ENCODE measurements at regions not wholly inside any gene's neighbourhood (a gene's known extent, or its start where the extent isn't known, plus 50 kb on each side); places are given as distances from the start of the nearest gene placed in this dataset.

GRCh38 chr11:95650276-95650675, 139.3 kb downstream of the FAM76B start:
- no peak overlapping the region for H2BK15ac ChIP-seq (ENCODE audit: low read depth, low read length)
- H3K27me3 ChIP-seq (ENCODE audit: control insufficient read depth, insufficient read depth, low read length) = no peaks in the 10 kb centered on the region; the same call in 1 of the 2 replicates
- H2AK5ac ChIP-seq (ENCODE audit: low read depth, low read length) = no peak overlapping the region
- no peak overlapping the region for H2AK9ac ChIP-seq (replicated peaks; ENCODE audit: low read depth, low read length, poor library complexity)
- DNase-seq (no peak), ATAC-seq (ENCODE audit: low read depth) (no peak)
- no peak overlapping the region for H3K27ac ChIP-seq (ENCODE audit: insufficient read depth, low read length)
- H3K23ac ChIP-seq (ENCODE audit: low read depth, low read length) = no peak overlapping the region
- H4K8ac ChIP-seq (ENCODE audit: low read depth in 2 of 2, low read length in 2 of 2) = no peak overlapping the region
- H2AFZ ChIP-seq (replicated peaks; ENCODE audit: low read length, poor library complexity) = no peak overlapping the region
- H3K4ac ChIP-seq (ENCODE audit: low read depth, low read length) = no peak overlapping the region
- no peaks in the 10 kb centered on the region for H3K9me1 ChIP-seq (ENCODE audit: insufficient read depth, low read length)
- BruUV-seq (replicated peaks) = no TSS peak
- WGBS, 2 experiments (ENCODE audit: extremely low coverage in 2 of 2, insufficient read length in 1 of 2) = no CpG with 5 or more reads among the region's 1 CpG
- intact Hi-C loops (cut with micrococcal nuclease) = no loop called here
- no peak overlapping the region for H3K4me2 ChIP-seq (ENCODE audit: low read depth, low read length)
- H3K4me1 ChIP-seq (ENCODE audit: control insufficient read depth, insufficient read depth, low read length) = no peaks in the 10 kb centered on the region; the same call in 1 of the 2 replicates
- H3K14ac ChIP-seq (replicated peaks; ENCODE audit: low read depth, low read length) = no peak overlapping the region
- ChIA-PET CTCF (no interaction called here), POLR2A (ENCODE audit: unreplicated experiment) (no interaction called here)
- H3K36me3 ChIP-seq (ENCODE audit: control insufficient read depth, insufficient read depth, low read length) = no peaks in the 10 kb centered on the region
- no peak overlapping the region for H3K4me3 ChIP-seq (ENCODE audit: insufficient read depth, low read depth, low read length)
- no peak for TF ChIP-seq ELK1 (IDR thresholded peaks at IDR 0.05; ENCODE audit: borderline replicate concordance, low read depth, low read length)
- no peak overlapping the region for H3K56ac ChIP-seq (ENCODE audit: extremely low read depth, insufficient read depth, low read length)
- H4K91ac ChIP-seq (ENCODE audit: insufficient read depth, low read depth, low read length) = no peak overlapping the region
- H2BK120ac ChIP-seq (ENCODE audit: low read depth, low read length) = no peak overlapping the region
- H3K18ac ChIP-seq (ENCODE audit: low read depth, low read length) = no peak overlapping the region
- H2BK5ac ChIP-seq (ENCODE audit: low read depth, low read length, poor library complexity, severe bottlenecking) = no peak overlapping the region
- H4K5ac ChIP-seq (ENCODE audit: low read depth, low read length) = no peak overlapping the region
- H3K79me1 ChIP-seq (ENCODE audit: low read depth in 1 of 2, low read length in 2 of 2) = no peaks in the 10 kb centered on the region
- H4K20me1 ChIP-seq (ENCODE audit: insufficient read depth, low read length) = no peaks in the 10 kb centered on the region
- no peak overlapping the region for H3K9ac ChIP-seq (ENCODE audit: low read depth, low read length)
- in situ Hi-C loops (cut with MboI; ENCODE audit: low sequenced_read_pairs) = no loop called here
- dilution Hi-C loops (cut with HindIII; ENCODE audit: low sequenced_read_pairs, unreplicated experiment) = no loop called here
- H2BK20ac ChIP-seq (ENCODE audit: low read depth, low read length) = no peak overlapping the region
- H3K9me3 ChIP-seq (ENCODE audit: control insufficient read depth, insufficient read depth, low read length) = no peaks in the 10 kb centered on the region

Measured in IMR-90 (cell line).